Ascending aorta (tissue), 2 donors: ENCODE measurements at regions not wholly inside any gene's neighbourhood (a gene's known extent, or its start where the extent isn't known, plus 50 kb on each side); places are given as distances from the start of the nearest gene placed in this dataset.

Experiments used
- DNase-seq, 2 donors: peaks; one replicate each; pipeline ENCODE4 v3.0.0-alpha.2; 2019; ENCODE audit warnings: low spot score in 2 of 2
- H3K27ac ChIP-seq, 2 donors: fragments of 200-600 bp; sonication (generic); one replicate each; pipeline ENCODE4 v1.5.1; 2016 to 2017; ENCODE audit warnings: mild to moderate bottlenecking in 1 of 2
- H3K27me3 ChIP-seq: fragments of 200-600 bp; sonication (generic); one replicate; pipeline ENCODE4 v1.5.1; 2017
- H3K36me3 ChIP-seq, 2 donors: fragments of 200-600 bp; sonication (generic); one replicate each; pipeline ENCODE4 v1.5.1; 2016
- H3K4me1 ChIP-seq, 2 donors: fragments of 200-600 bp; sonication (generic); one replicate each; pipeline ENCODE4 v1.5.1; 2016 to 2017; ENCODE audit warnings: mild to moderate bottlenecking in 1 of 2
- H3K4me3 ChIP-seq, 2 donors: fragments of 200-600 bp; sonication (generic); one replicate each; pipeline ENCODE4 v1.5.1; 2016 to 2017; ENCODE audit warnings: mild to moderate bottlenecking in 1 of 2
- H3K9me3 ChIP-seq, 2 donors: fragments of 200-600 bp; sonication (generic); one replicate each; pipeline ENCODE4 v1.5.1; 2016
- intact Hi-C: fragments of 100-400 bp; cut with DNase I; formaldehyde crosslinking; loops from one replicate; pipeline ENCODE4 v1.15.1; 2023
- TF ChIP-seq, protein P1 (sequence below), 3 experiments: fragments of 200-600 bp in 2 of 3; fragments of 450-650 bp in 1 of 3; sonication (generic) in 2 of 3; IDR thresholded peaks; one replicate each; pipeline ENCODE4 v1.5.1; 2016 to 2019; ENCODE audit warnings: antibody characterized with exemption in 3 of 3, mild to moderate bottlenecking in 1 of 3, moderate library complexity in 1 of 3

GRCh38 chr9:33645706-33646105 is 121.7 kb downstream of the ANKRD18B start:
- Histone ChIP-seq H3K36me3 (no peaks in the 10 kb centered on the region), H3K4me1 (no peaks in the 10 kb centered on the region), H3K27ac (no peak overlapping the region), H3K4me3 (no peak overlapping the region), H3K27me3 (no peaks in the 10 kb centered on the region), H3K9me3 (no peaks in the 10 kb centered on the region)
- TF ChIP-seq, protein P1, sequence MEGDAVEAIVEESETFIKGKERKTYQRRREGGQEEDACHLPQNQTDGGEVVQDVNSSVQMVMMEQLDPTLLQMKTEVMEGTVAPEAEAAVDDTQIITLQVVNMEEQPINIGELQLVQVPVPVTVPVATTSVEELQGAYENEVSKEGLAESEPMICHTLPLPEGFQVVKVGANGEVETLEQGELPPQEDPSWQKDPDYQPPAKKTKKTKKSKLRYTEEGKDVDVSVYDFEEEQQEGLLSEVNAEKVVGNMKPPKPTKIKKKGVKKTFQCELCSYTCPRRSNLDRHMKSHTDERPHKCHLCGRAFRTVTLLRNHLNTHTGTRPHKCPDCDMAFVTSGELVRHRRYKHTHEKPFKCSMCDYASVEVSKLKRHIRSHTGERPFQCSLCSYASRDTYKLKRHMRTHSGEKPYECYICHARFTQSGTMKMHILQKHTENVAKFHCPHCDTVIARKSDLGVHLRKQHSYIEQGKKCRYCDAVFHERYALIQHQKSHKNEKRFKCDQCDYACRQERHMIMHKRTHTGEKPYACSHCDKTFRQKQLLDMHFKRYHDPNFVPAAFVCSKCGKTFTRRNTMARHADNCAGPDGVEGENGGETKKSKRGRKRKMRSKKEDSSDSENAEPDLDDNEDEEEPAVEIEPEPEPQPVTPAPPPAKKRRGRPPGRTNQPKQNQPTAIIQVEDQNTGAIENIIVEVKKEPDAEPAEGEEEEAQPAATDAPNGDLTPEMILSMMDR (IDR thresholded peaks at IDR 0.05), result no peak
- intact Hi-C loops, result no loop called here
- DNase-seq, result no peak

DNA sequence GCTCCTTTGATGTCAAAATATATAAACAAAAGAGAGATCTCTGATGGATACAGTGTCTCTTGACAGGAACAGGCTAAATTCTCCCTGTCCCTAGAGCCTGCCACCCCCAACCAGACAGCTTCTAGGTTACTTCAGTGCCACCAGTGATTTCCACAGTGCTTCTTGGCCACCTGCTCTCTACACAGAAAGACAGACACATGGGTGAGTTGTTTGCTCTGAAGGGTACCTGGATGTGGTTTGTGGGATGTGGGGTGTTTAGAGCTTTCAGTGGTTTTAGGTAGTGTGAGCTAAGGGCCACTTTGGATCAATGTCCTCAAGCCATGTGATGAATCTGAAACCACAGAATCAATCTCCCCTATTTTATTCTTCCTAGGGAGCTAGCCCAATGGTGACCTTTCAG is 125.4 kb downstream of the ANKRD18B start:
- TF ChIP-seq, protein P1 (IDR thresholded peaks at IDR 0.05), result no peak
- no peak overlapping the region for H3K4me3 ChIP-seq
- H3K27me3 ChIP-seq, result no peaks in the 10 kb centered on the region
- H3K36me3 ChIP-seq, result no peaks in the 10 kb centered on the region
- no peaks in the 10 kb centered on the region for H3K4me1 ChIP-seq
- DNase-seq, result no peak
- no peak overlapping the region for H3K27ac ChIP-seq
- H3K9me3 ChIP-seq, result no peaks in the 10 kb centered on the region
- intact Hi-C loops, result no loop called here

DNA sequence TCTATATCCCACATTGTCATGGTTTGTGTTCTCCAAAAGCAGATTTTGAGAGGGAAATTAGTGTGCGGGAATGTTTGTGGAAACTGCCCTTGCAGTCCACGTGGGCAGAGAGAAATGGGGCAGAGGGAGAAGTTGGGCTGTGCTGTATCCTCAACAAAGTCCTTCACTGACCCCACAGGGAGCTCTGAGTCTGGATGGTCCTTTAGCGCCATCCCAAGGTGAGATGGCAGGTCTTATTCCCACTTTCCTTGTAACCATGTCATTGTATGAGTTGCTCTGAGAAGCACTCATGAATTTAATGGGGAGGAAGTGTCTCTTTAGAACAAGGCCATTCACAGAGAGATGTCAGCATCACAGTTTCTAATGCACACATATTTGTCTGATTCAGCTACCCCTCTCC is 127.1 kb downstream of the ANKRD18B start:
- H3K27me3 ChIP-seq, result no peaks in the 10 kb centered on the region
- no peak overlapping the region for H3K27ac ChIP-seq
- H3K9me3 ChIP-seq, result no peaks in the 10 kb centered on the region
- TF ChIP-seq, protein P1 (IDR thresholded peaks at IDR 0.05), result no peak
- DNase-seq, result no peak
- H3K4me3 ChIP-seq, result no peak overlapping the region
- intact Hi-C loops, result no loop called here
- no peaks in the 10 kb centered on the region for H3K4me1 ChIP-seq
- H3K36me3 ChIP-seq, result no peaks in the 10 kb centered on the region

DNA sequence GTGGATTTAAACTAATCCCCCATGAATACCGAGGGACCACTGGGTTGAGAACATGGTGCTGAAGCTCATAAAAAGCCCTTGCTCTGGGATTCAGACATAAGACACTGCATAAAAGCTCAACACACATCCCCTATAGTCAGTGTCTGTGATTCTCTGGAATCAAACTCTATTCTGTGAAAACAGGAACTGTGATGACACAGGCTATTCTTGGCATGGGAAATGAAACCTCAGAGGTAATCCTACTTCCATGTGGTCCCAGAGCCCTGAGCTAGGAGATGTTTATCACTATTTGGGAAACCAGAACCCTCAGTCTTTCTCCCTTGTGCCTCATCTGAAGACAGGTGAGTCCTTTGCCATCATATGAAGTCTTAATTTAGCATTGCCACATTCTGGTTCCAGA is 135.4 kb upstream of the PRSS3 start:
- H3K9me3 ChIP-seq, result no peaks in the 10 kb centered on the region
- no peaks in the 10 kb centered on the region for H3K27me3 ChIP-seq
- H3K4me1 ChIP-seq, result no peaks in the 10 kb centered on the region
- no peak overlapping the region for H3K27ac ChIP-seq
- intact Hi-C loops, result no loop called here
- H3K4me3 ChIP-seq, result no peak overlapping the region
- no peaks in the 10 kb centered on the region for H3K36me3 ChIP-seq
- no peak for DNase-seq
- TF ChIP-seq, protein P1 (IDR thresholded peaks at IDR 0.05), result no peak

- intact Hi-C loops, result no loop called here
Observed at GRCh38 chr9:33660772-33661171, 134.6 kb upstream of the PRSS3 start.

GRCh38 chr9:33661176-33661575 is 134.2 kb upstream of the PRSS3 start:
- Histone ChIP-seq H3K27me3 (no peaks in the 10 kb centered on the region), H3K27ac (no peak overlapping the region), H3K4me1 (no peaks in the 10 kb centered on the region), H3K9me3 (no peaks in the 10 kb centered on the region), H3K36me3 (no peaks in the 10 kb centered on the region), H3K4me3 (no peak overlapping the region)
- intact Hi-C loops, result no loop called here
- no peak for DNase-seq
- TF ChIP-seq, protein P1 (IDR thresholded peaks at IDR 0.05), result no peak

More at GRCh38 chr9:33660772-33661171, 134.6 kb upstream of the PRSS3 start:
- no peaks in the 10 kb centered on the region for H3K4me1 ChIP-seq
- TF ChIP-seq, protein P1 (IDR thresholded peaks at IDR 0.05), result no peak
- no peak overlapping the region for H3K27ac ChIP-seq
- no peak for DNase-seq
- H3K36me3 ChIP-seq, result no peaks in the 10 kb centered on the region
- no peak overlapping the region for H3K4me3 ChIP-seq
- H3K9me3 ChIP-seq, result no peaks in the 10 kb centered on the region
- no peaks in the 10 kb centered on the region for H3K27me3 ChIP-seq
